Activated CD8-positive, alpha-beta memory T cell treated with anti-CD3 and anti-CD28 coated beads, Interleukin-2, amount 10 ng/mL, durations not matched to agents 7 days and 5 days (primary cell): ENCODE measurements at regions not wholly inside any gene's neighbourhood (a gene's known extent, or its start where the extent isn't known, plus 50 kb on each side); places are given as distances from the start of the nearest gene placed in this dataset.
"Not testable (repeated sequence)": the region's sequence is repeated elsewhere in the genome, so short reads cannot be mapped to it uniquely, and the experiment has no call there.

Experiments
- ATAC-seq: fragments of 150-1000 bp; cut with Tn5 transposase; one replicate; pipeline ENCODE4 v1.10.0; 2021; ENCODE audit warnings: moderate library complexity
- CTCF ChIA-PET: fragments of 350-600 bp; sonication (Branson Sonifier 250); formaldehyde crosslinking; loops from one replicate; lab custom pipeline; 2021; ENCODE audit warnings: antibody characterized with exemption; lab: Charles Lee
- DNase-seq: peaks from one replicate; pipeline ENCODE4 v3.0.0-alpha.2; 2020
- H3K27ac Mint-ChIP-seq: one replicate; pipeline ENCODE4 v1.8.0; 2021; ENCODE audit warnings: mild to moderate bottlenecking, mixed read lengths
- H3K27me3 Mint-ChIP-seq: one replicate; pipeline ENCODE4 v1.8.0; 2021; ENCODE audit warnings: mixed read lengths
- H3K36me3 Mint-ChIP-seq: one replicate; pipeline ENCODE4 v1.8.0; 2021; ENCODE audit warnings: mild to moderate bottlenecking, mixed read lengths
- H3K4me1 Mint-ChIP-seq: one replicate; pipeline ENCODE4 v1.8.0; 2021; ENCODE audit warnings: mixed read lengths
- H3K4me3 Mint-ChIP-seq: one replicate; pipeline ENCODE4 v1.8.0; 2021; ENCODE audit warnings: mild to moderate bottlenecking, moderate library complexity, mixed read lengths
- H3K9me3 Mint-ChIP-seq: one replicate; pipeline ENCODE4 v1.8.0; 2022; ENCODE audit warnings: low read depth, mixed read lengths

DNA sequence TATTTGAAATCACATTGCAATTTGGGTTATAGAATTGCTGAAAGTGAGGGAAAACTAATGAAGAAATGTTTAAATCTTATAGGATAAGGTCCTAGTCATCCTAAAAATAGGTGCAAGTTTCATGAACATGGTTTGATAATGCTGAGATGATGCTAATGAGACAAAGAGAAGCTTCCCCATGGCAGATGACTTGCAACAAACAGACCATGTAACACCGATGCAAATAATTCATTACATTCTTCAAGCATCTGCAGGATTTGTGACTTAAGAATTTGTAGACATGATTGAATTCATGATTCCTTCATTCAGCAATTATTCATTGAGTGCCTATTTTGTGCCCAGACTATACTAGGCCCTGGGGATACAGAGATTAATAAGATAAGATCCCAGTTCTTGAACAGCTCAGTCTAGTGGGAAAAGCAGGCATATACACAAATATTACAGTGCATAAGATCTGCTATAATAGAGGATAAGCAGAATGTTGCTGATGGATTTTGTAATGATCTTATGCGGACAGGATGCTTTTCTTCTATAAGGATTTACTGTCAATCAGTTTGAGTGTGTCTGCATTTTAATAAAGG, 367.9 kb upstream of the GBE1 start:
- Mint-ChIP-seq H3K27me3 (no peaks in the 10 kb centered on the region), H3K9me3 (no peaks in the 10 kb centered on the region), H3K4me1 (no peaks in the 10 kb centered on the region), H3K27ac (no peak overlapping the region), H3K4me3 (no peak overlapping the region), H3K36me3 (no peaks in the 10 kb centered on the region)
- CTCF ChIA-PET = no interaction called here
- ATAC-seq (no peak), DNase-seq (no peak)

DNA sequence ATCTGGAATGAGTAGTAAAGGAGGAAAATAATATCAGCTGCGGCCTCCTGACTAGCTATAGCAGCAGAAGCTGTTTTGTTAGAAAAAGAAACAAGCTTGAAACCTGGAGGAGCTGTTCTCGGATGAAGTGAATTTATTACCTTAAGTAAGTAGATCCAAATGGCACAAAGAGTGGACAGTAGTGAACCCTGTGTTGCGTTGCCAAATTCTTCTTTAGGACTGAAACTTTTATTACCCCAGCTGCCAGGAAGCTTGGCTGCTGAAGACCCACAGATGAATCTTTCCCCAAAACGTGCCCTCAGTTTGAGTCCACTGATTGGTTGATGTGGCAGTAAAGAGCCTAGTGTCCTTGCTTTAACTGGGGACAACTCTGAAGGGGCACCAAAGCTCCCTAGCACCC, 366.8 kb upstream of the GBE1 start:
- Mint-ChIP-seq H3K4me1 (no peaks in the 10 kb centered on the region), H3K27me3 (no peaks in the 10 kb centered on the region), H3K27ac (no peak overlapping the region), H3K4me3 (no peak overlapping the region), H3K9me3 (no peaks in the 10 kb centered on the region), H3K36me3 (no peaks in the 10 kb centered on the region)
- CTCF ChIA-PET = no interaction called here
- no peak for ATAC-seq
- DNase-seq = no peak

DNA sequence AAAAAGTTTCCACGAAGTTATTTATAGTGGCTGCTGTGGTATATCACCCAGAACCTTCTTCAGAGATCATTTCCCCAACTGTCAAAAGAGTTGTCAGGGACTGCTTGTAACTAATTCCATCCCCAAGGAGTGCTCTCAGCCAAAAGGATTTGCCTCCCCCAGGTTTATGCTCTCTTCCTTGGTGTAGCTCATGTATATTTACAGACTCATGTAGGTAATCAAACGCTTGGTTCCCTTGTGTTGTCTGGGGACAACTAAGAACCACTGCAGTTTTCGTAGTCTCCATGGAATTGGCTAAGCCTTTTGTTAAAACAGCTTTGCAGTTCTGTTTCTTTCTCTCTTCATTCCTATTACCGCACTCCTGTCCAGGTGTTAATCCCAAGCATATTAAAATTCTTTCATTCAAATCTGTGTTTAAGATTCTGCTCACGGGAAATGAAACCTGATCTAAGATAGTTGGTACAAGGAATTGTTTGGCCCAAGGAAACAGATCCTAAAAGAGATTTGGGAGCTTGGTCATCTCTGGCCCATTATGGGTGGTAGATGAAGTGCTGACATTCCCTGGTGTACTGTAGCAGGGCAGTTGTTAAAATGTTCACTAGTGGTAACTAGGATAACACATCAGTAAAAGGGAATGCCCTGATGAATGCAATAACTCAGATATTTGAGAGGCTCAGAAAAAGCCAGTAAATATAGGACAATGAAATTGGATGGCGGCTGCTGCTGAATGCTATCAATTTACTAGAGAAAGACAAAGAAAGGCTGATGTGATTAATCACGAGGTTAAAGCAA, 361.3 kb upstream of the GBE1 start:
- H3K9me3 Mint-ChIP-seq = no peaks in the 10 kb centered on the region
- no peaks in the 10 kb centered on the region for H3K36me3 Mint-ChIP-seq
- ATAC-seq (no peak), DNase-seq (no peak)
- H3K27ac Mint-ChIP-seq = no peak overlapping the region
- CTCF ChIA-PET = no interaction called here
- no peak overlapping the region for H3K4me3 Mint-ChIP-seq
- H3K27me3 Mint-ChIP-seq = no peaks in the 10 kb centered on the region
- H3K4me1 Mint-ChIP-seq = no peaks in the 10 kb centered on the region

DNA sequence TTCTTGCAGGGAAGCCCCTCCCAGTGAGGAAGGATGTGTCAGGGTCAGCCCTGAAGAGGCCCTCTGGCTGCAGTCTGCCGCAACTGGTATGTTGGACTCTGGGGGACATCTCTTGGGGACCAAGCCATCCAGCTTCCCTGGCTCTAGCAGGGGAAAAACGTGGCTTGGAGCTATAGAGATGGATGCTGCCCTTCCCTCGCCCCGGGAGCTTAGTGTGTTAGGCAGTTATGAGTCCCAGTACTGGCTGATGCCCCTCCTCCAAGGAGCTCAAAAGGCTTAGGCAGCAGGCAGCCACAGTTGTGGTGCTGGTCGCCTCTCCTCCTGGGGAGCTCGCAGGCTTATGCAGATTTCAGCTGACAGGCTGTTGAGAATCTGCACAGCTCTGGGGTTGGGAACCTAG, 353.1 kb upstream of the GBE1 start:
- ATAC-seq (no peak), DNase-seq (no peak)
- CTCF ChIA-PET = no interaction called here
- Mint-ChIP-seq H3K27me3 (no peaks in the 10 kb centered on the region), H3K9me3 (peaks cover 9% of the 10 kb centered on the region), H3K27ac (no peak overlapping the region), H3K36me3 (no peaks in the 10 kb centered on the region), H3K4me1 (no peaks in the 10 kb centered on the region), H3K4me3 (no peak overlapping the region)

DNA sequence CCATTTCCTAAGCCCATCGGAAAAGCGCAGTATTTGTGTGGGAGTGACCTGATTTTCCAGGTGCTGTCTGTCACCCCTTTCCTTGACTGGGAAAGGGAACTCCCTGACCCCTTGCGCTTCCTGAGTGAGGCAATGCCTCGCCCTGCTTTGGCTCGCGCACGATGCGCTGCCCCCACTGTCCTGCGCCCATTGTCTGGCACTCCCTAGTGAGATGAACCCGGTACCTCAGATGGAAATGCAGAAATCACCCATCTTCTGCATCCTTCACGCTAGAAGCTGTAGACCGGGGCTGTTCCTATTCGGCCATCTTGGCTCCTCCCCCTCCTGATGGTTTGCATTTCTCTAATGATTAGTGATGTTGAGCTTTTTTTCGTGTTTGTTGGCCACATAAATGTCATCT, 349.3 kb upstream of the GBE1 start:
- ATAC-seq, H3K36me3 Mint-ChIP-seq, CTCF ChIA-PET, DNase-seq, H3K27ac Mint-ChIP-seq, H3K4me3 Mint-ChIP-seq, H3K4me1 Mint-ChIP-seq, H3K9me3 Mint-ChIP-seq, H3K27me3 Mint-ChIP-seq: not testable (repeated sequence)

DNA sequence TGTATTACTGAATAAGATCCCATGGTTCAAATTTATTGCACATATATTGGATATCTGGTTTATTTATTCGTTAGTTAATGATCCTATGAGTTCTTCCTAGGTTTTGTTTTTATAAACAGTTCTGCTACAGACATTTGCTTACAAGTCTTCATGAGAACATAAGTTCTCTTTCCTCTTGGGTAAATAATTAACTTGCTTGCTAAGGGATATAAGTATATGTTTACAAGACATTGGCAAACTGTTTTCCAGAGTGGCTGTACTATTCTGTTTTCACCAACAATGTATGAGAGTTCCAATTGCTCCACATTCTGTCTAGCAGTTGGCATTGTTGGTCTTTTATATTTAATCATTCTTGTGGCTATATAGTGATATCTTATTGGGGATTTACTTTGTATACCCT, 341.8 kb upstream of the GBE1 start:
- H3K27ac Mint-ChIP-seq = no peak overlapping the region
- no peaks in the 10 kb centered on the region for H3K36me3 Mint-ChIP-seq
- no peaks in the 10 kb centered on the region for H3K9me3 Mint-ChIP-seq
- no peak overlapping the region for H3K4me3 Mint-ChIP-seq
- no peaks in the 10 kb centered on the region for H3K27me3 Mint-ChIP-seq
- ATAC-seq (no peak), DNase-seq (no peak)
- CTCF ChIA-PET = no interaction called here
- H3K4me1 Mint-ChIP-seq = no peaks in the 10 kb centered on the region

DNA sequence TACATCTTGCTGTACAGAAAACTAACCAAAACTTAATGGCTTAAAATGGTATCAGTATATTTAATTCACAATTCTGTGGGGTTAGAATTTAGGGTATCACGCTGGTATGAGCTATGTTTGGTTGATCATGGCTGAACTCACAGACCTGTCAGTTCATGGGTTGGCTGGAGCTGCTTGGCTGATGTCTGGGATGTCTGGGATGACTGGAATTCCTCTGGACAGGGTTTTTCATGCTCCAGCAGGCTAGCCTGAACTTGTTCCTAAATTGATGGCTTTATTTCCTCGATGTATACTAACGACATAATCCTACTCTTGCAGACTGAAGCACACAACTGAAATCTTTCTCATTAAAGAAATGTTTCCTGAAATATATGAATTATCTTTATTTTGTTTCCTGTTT, 338.9 kb upstream of the GBE1 start:
- CTCF ChIA-PET = no interaction called here
- Mint-ChIP-seq H3K9me3 (no peaks in the 10 kb centered on the region), H3K4me3 (no peak overlapping the region), H3K27me3 (no peaks in the 10 kb centered on the region), H3K36me3 (no peaks in the 10 kb centered on the region), H3K27ac (no peak overlapping the region), H3K4me1 (no peaks in the 10 kb centered on the region)
- DNase-seq = no peak
- ATAC-seq = no peak

DNA sequence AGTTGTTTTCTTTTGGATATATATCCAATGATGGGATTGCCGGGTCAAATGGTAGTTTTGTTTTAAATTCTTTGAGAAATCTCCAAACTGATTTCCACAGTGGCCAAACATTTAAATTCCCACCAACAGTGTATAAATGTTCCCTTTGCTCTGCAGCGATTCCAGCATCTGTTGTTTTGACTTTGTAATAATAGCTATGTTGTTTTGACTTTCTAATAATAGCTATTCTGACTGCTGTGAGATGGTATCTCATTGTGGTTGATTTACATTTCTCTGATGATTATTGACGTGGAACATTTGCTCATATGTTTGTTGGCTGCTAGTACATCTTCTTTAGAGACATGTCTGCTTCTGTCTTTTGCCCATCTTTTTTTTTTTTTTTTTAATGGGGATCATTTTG, 332.2 kb upstream of the GBE1 start:
- H3K9me3 Mint-ChIP-seq = peaks cover 2% of the 10 kb centered on the region
- H3K27me3 Mint-ChIP-seq = no peaks in the 10 kb centered on the region
- CTCF ChIA-PET = no interaction called here
- no peaks in the 10 kb centered on the region for H3K36me3 Mint-ChIP-seq
- DNase-seq (no peak), ATAC-seq (no peak)
- H3K27ac Mint-ChIP-seq = no peak overlapping the region
- no peak overlapping the region for H3K4me3 Mint-ChIP-seq
- no peaks in the 10 kb centered on the region for H3K4me1 Mint-ChIP-seq

DNA sequence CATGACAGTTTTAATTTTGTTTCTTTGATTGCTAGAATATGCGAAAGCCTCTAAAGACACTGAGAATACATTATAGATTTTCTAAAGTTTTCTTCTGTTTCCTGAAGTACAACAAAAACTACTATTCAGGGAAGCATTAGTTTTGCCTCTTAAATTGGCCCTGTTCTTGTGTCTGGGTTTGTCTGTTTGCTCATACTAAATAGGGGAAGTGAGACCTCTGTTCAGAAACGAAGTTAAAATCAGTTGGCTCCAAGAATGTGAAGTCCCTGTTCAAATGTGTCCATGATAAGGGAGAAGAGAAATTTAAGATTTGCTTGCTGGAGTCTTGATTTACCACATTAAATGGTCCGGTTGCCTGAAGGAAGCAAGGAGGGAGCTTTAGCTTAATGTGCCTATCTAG, 327.3 kb upstream of the GBE1 start:
- DNase-seq (no peak), ATAC-seq (no peak)
- H3K4me3 Mint-ChIP-seq = no peak overlapping the region
- H3K36me3 Mint-ChIP-seq = no peaks in the 10 kb centered on the region
- H3K4me1 Mint-ChIP-seq = no peaks in the 10 kb centered on the region
- CTCF ChIA-PET = no interaction called here
- no peak overlapping the region for H3K27ac Mint-ChIP-seq
- no peaks in the 10 kb centered on the region for H3K27me3 Mint-ChIP-seq
- peaks cover 2% of the 10 kb centered on the region for H3K9me3 Mint-ChIP-seq

DNA sequence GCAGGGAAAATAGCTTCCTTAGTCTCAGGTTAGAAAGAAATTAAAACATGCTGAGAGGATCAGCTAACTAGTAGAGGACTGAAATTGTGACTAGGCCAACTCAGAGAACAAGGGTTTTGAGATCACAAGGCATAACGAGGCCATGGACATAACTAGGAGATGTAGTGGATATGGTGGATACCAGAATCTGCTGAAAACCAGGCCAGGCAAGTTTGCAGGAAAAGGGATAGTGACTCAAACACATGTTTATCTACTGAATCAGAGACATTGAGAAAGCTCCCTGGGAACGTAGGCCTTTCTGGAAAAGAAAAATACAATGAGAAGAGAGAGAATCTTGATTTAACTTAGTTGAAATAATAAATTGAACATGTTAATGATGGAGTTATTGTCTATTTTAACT, 326.5 kb upstream of the GBE1 start:
- no peak for ATAC-seq
- Mint-ChIP-seq H3K4me1 (no peaks in the 10 kb centered on the region), H3K27me3 (no peaks in the 10 kb centered on the region), H3K9me3 (no peaks in the 10 kb centered on the region), H3K36me3 (no peaks in the 10 kb centered on the region), H3K4me3 (no peak overlapping the region), H3K27ac (no peak overlapping the region)
- CTCF ChIA-PET = no interaction called here
- no peak for DNase-seq

DNA sequence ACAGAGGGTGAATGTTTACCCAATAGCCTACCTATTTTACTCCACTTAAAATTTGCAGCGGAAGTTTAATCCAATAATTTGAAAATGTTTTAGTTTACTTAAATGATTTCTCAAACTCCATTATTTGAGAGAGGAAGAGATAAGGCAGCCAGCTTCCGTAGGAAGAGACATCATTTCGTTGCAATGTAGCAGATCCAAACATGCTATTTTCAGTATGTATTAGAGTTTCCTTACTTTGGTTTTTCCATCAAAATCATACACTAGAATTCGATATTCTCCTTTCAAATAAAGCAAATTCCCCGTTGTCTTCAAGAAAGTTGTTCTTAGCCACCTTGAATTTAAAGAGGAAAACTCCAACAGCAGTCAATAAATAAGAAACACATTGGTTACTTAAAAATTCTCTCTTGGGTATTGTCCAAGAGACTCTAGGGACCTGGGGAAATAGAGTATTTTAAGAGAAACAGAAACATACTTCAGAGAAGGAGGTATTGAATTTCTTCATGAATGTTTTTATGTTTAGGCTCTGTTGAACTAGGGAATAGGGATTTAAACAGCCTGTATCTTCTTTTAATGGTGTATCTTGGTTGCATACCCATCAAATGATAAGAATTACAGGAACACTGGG, 324.5 kb upstream of the GBE1 start:
- no peaks in the 10 kb centered on the region for H3K4me1 Mint-ChIP-seq
- ATAC-seq (no peak), DNase-seq (no peak)
- no peaks in the 10 kb centered on the region for H3K9me3 Mint-ChIP-seq
- H3K27ac Mint-ChIP-seq = no peak overlapping the region
- no peaks in the 10 kb centered on the region for H3K27me3 Mint-ChIP-seq
- no peak overlapping the region for H3K4me3 Mint-ChIP-seq
- CTCF ChIA-PET = no interaction called here
- no peaks in the 10 kb centered on the region for H3K36me3 Mint-ChIP-seq

DNA sequence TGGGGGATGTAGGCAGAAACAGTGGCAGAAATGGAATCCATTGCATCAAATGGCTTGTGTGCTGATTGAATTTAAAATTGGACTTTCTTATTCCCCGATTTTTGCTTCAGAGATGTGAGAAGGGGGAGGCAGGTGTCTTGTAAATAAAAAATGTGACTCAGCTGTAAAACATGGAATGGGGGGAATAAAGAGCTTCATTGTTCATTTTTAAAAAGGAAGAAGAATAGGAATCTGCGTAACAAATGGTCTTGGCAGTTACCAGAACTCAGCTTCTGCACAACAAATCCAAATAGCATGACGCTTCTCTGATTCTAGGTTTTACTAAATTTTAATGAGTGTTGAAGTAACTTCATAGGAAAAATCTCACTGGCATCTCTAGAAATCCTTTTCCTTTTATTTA, 323.9 kb upstream of the GBE1 start:
- Mint-ChIP-seq H3K9me3 (no peaks in the 10 kb centered on the region), H3K36me3 (no peaks in the 10 kb centered on the region), H3K27me3 (no peaks in the 10 kb centered on the region), H3K27ac (no peak overlapping the region), H3K4me1 (no peaks in the 10 kb centered on the region), H3K4me3 (no peak overlapping the region)
- CTCF ChIA-PET = no interaction called here
- ATAC-seq (no peak), DNase-seq (no peak)

DNA sequence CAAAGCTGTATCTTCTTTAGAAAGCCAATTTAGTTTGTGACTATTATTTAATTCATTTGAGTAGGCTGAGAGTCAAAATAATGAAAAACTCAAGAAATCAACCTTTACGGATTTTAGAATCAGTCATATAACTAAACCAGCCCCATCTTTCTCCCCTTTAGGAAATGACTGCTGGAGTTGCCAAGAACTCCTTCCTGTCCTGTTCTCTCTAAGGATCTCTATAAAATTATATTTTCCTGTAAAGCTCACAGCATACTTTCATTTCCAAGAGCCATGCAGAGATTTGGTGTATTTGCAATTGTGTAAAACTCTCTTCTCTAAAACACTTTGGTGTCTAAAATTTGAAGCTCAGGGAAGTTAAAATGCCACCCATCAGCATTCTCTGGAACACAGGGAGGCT, 323.4 kb upstream of the GBE1 start:
- CTCF ChIA-PET = no interaction called here

DNA sequence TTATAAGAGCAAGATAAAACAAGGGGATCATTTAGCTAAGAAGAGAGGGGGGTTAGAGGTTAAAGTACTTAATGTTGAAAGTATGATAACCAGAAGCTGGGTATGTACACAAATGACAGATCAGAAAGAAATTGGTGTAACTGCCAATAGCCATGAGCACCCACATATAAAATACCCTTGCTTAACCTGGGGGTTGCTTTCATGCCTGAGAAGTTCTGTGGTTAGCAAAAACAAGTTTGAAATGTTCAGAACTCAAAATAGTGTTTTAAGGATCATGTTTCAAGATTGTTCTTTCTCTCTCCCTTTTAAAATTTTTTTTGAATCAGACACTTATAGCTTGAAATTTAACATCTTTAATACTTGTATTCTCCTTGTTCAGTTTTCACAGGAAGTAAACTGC, 321.4 kb upstream of the GBE1 start:
- ATAC-seq (no peak), DNase-seq (no peak)
- CTCF ChIA-PET = no interaction called here
- H3K27me3 Mint-ChIP-seq = no peaks in the 10 kb centered on the region
- H3K4me3 Mint-ChIP-seq = no peak overlapping the region
- H3K4me1 Mint-ChIP-seq = no peaks in the 10 kb centered on the region
- H3K9me3 Mint-ChIP-seq = no peaks in the 10 kb centered on the region
- H3K36me3 Mint-ChIP-seq = no peaks in the 10 kb centered on the region
- no peak overlapping the region for H3K27ac Mint-ChIP-seq

More for the DNA sequence above, 323.4 kb upstream of the GBE1 start:
- no peak for ATAC-seq
- H3K27ac Mint-ChIP-seq = no peak overlapping the region
- no peaks in the 10 kb centered on the region for H3K27me3 Mint-ChIP-seq
- no peaks in the 10 kb centered on the region for H3K9me3 Mint-ChIP-seq
- no peak overlapping the region for H3K4me3 Mint-ChIP-seq
- no peaks in the 10 kb centered on the region for H3K4me1 Mint-ChIP-seq
- H3K36me3 Mint-ChIP-seq = no peaks in the 10 kb centered on the region
- no peak for DNase-seq
